ENCODE measurements at regions not wholly inside any gene's neighbourhood (a gene's known extent, or its start where the extent isn't known, plus 50 kb on each side); places are given as distances from the start of the nearest gene placed in this dataset.

DNA sequence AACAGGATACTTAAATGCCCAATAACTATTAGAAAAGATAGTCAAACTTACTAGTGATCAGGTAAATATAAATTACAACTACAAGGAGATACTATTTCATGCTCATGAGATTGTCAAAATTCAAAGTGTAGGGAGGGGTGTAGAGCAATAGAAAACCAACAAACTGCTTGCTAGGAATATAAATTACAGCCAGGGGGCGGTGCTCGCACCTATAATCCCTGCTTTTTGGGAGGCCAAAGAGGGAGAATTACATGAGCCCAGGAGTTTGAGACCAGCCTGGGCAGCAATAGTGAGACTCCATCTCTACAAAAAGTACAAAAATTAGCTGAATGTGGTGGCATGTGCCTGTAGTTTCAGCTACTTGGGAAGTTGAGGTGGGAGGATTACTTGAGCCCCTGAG is 556.5 kb upstream of the NR3C2 start (continued):
- TF ChIP-seq, protein P1, sequence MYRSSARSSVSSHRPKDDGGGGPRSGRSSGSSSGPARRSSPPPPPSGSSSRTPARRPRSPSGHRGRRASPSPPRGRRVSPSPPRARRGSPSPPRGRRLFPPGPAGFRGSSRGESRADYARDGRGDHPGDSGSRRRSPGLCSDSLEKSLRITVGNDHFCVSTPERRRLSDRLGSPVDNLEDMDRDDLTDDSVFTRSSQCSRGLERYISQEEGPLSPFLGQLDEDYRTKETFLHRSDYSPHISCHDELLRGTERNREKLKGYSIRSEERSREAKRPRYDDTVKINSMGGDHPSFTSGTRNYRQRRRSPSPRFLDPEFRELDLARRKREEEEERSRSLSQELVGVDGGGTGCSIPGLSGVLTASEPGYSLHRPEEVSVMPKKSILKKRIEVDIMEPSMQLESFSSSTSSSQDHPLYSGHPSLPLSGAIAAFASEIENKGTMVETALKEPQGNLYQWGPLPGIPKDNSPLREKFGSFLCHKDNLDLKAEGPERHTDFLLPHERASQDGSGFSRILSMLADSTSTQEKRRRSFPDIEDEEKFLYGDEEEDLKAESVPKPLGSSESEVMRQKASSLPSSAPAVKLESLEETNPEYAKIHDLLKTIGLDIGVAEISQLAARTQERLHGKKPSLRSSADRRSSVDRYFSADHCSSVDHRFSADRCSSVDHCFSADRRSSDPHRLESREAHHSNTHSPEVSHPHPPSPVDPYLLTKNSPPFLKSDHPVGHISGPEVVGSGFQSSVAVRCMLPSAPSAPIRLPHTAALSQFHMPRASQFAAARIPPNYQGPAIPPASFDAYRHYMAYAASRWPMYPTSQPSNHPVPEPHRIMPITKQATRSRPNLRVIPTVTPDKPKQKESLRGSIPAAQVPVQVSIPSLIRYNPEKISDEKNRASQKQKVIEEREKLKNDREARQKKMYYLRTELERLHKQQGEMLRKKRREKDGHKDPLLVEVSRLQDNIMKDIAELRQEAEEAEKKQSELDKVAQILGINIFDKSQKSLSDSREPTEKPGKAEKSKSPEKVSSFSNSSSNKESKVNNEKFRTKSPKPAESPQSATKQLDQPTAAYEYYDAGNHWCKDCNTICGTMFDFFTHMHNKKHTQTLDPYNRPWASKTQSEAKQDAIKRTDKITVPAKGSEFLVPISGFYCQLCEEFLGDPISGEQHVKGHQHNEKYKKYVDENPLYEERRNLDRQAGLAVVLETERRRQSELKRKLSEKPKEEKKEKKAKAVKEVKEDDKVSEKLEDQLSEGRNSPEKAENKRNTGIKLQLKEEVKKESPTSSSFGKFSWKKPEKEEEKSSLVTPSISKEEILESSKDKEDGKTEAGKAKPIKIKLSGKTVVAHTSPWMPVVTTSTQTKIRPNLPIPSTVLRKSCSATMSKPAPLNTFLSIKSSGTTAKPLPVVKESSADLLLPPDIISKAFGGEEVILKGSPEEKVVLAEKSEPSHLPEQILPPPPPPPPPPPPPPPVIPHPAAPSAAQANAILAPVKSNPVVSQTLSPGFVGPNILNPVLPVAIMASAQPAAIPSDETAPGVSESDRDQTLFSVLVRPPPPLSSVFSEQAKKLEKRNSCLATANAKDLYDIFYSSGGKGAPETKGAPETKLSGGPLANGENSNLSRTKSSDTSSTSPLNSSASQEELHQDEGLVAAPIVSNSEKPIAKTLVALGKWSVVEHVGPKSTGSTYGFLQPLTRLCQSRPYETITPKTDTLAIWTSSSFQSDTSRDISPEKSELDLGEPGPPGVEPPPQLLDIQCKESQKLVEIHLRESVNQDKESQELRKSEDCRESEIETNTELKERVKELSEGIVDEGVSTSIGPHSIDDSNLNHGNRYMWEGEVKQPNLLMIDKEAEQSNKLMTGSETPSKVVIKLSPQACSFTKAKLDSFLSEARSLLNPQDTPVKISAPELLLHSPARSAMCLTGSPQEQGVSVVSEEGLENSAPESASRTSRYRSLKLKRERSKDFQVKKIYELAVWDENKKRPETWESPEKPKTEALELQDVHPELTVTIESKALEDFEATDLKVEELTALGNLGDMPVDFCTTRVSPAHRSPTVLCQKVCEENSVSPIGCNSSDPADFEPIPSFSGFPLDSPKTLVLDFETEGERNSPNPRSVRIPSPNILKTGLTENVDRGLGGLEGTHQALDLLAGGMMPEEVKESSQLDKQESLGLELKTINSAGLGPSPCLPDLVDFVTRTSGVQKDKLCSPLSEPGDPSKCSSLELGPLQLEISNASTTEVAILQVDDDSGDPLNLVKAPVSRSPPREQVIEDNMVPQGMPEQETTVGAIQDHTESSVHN (CRISPR knock-in tag; IDR thresholded peaks at IDR 0.05) = no peak
- TF ChIP-seq BHLHE40 (IDR thresholded peaks at IDR 0.05; ENCODE audit: low read length) (no peak), HNRNPH1 (optimal IDR thresholded peaks at IDR 0.05; ENCODE audit: low read depth, low read length) (no peak)

DNA sequence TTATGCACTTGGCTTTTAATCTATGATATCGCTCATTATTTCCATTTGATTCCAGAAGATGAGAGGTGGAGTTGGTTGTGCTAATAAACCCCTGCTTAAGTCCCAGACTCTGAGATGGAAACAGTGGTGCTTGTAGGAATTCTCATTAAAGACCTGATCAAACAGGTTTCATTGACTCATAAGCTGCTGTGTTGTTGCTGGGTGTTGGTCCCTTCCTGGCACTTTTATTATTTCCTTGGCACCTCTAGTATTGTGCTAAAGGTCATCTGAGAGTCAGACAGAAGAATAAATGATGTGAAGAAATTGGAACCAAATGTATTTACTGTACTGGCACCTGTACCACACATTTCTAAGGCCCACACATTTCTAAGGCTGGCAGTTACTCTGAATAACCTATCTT is 544.7 kb upstream of the NR3C2 start:
- DNase-seq (ENCODE audit: low spot score) = no peak
- Histone ChIP-seq H3K9ac (ENCODE audit: insufficient read depth, low read depth, low read length) (no peak overlapping the region), H3K79me2 (ENCODE audit: insufficient read depth, low read length) (no peaks in the 10 kb centered on the region), H3K9me3 (ENCODE audit: low read length) (no peaks in the 10 kb centered on the region), H3K4me3 (replicated peaks in 1 of 3; ENCODE audit: insufficient read depth in 1 of 3, low read depth in 2 of 3, low read length in 3 of 3) (no peak overlapping the region), H3K4me2 (ENCODE audit: low read depth, low read length) (no peak overlapping the region), H4K20me1 (ENCODE audit: insufficient read depth, low read length) (no peaks in the 10 kb centered on the region), H3K36me3 (replicated peaks in 1 of 2; ENCODE audit: control insufficient read depth in 1 of 2, insufficient read depth in 2 of 2, low read length in 2 of 2) (no peaks in the 10 kb centered on the region), H2AFZ (ENCODE audit: low read length) (no peak overlapping the region), H3K27ac (ENCODE audit: extremely low read length, insufficient read depth, low read length) (no peak overlapping the region), H3K4me1 (ENCODE audit: insufficient read depth, low read length) (no peaks in the 10 kb centered on the region), H3K27me3 (ENCODE audit: control insufficient read depth in 1 of 2, insufficient read depth in 2 of 2, low read length in 2 of 2) (no peaks in the 10 kb centered on the region)
- 0% methylated on average over 1 of the region's 1 CpG for WGBS (ENCODE audit: low lambda C conversion rate)
- no peak for ATAC-seq
- BruUV-seq (replicated peaks) = no TSS peak
- intact Hi-C loops (cut with micrococcal nuclease; ENCODE audit: unreplicated experiment) = no loop called here
- no peak for FAIRE-seq
- CTCF ChIA-PET (ENCODE audit: low intra/inter-chr PET ratio, low total read pairs) = no interaction called here
- TF ChIP-seq MYNN (CRISPR knock-in tag; IDR thresholded peaks at IDR 0.05; ENCODE audit: low read depth) = no peak
- TF ChIP-seq ZNF468 (CRISPR knock-in tag; IDR thresholded peaks at IDR 0.05) = no peak
- no peak for TF ChIP-seq SNAI1 (CRISPR knock-in tag; IDR thresholded peaks at IDR 0.05; ENCODE audit: borderline replicate concordance)
- in situ Hi-C loops (cut with HindIII; ENCODE audit: extremely low pct_ligation_motif_present, low pct_unique_long_range_greater_than_20kb) = loop anchor here (25.0 kb wide), 1 partner anchor 275 kb away; no protein-coding TSS in a partner anchor
- POLR2A ChIA-PET = no interaction called here

All from HepG2 (cell line).